ENCODE measurements at regions not wholly inside any gene's neighbourhood (a gene's known extent, or its start where the extent isn't known, plus 50 kb on each side); places are given as distances from the start of the nearest gene placed in this dataset.

DNA sequence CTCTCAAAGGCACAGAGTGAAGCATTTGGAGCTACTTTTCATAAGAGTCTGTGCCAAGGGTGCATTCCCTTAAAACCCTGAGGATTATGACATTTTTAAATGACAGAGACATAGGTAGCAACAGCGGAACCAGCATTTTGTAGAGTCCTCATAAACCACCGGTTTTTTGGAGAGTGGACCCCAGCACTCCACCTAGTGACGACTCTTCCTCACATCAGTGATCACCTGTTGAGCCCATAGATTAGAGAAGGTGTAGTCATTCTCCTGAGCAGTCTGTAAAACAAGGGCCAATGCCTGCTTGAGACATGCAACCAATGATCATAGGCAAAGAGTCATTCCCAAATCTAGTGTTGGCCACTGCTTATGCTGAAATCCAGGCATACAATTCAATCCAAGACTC is 399.1 kb downstream of the GXYLT1 start:
- no peaks in the 10 kb centered on the region for H3K27me3 Mint-ChIP-seq
- no peak overlapping the region for H3K27ac Mint-ChIP-seq
- H3K9me3 Mint-ChIP-seq (ENCODE audit: low read depth), result no peaks in the 10 kb centered on the region
- no peaks in the 10 kb centered on the region for H3K36me3 Mint-ChIP-seq
- no peak overlapping the region for H3K4me3 Mint-ChIP-seq
- H3K4me1 Mint-ChIP-seq (ENCODE audit: low read depth), result no peaks in the 10 kb centered on the region

DNA sequence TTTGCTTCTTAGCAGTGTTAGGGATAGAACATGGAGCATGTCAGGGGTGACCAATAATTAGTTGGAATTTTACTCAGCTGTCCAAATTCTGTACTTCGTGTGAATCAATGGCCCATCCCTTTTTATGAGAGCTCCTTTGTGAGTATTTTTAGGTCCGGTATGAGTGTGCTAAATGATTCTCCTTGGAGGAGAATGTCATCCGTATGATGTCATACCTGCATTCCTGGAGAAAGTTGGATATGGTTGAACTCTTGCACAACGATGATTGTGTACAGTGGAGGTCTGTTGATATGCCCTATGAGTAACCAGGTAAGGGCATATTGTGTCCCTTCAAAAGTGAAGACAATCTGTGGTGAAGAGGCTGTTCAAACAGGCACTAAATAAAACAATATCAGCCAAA is 400.8 kb downstream of the GXYLT1 start:
- H3K4me3 Mint-ChIP-seq, result no peak overlapping the region
- H3K36me3 Mint-ChIP-seq, result no peaks in the 10 kb centered on the region
- H3K9me3 Mint-ChIP-seq (ENCODE audit: low read depth), result no peaks in the 10 kb centered on the region
- H3K4me1 Mint-ChIP-seq (ENCODE audit: low read depth), result no peaks in the 10 kb centered on the region
- no peaks in the 10 kb centered on the region for H3K27me3 Mint-ChIP-seq
- no peak overlapping the region for H3K27ac Mint-ChIP-seq

DNA sequence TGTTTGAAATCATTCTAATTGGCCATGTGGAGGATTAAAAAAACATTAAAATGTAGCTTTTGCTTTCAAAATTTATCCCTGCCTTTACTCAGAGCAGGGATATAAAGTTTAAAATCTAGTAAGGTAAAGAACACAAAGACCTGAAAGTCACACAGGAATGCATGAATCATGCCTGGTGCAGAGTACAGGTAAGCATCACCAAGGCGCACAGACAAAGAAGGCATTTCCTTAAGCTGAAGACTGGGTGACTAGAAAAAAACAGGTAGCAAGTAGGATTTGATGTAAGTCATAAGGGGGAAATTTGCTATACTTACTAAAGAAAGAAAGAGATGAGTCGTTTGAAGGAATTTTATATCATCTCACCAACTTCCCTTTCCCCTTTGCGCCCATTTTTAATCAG is 405.6 kb downstream of the GXYLT1 start:
- Mint-ChIP-seq H3K9me3 (ENCODE audit: low read depth) (no peaks in the 10 kb centered on the region), H3K4me1 (ENCODE audit: low read depth) (no peaks in the 10 kb centered on the region), H3K4me3 (no peak overlapping the region), H3K27ac (no peak overlapping the region), H3K27me3 (no peaks in the 10 kb centered on the region), H3K36me3 (no peaks in the 10 kb centered on the region)

DNA sequence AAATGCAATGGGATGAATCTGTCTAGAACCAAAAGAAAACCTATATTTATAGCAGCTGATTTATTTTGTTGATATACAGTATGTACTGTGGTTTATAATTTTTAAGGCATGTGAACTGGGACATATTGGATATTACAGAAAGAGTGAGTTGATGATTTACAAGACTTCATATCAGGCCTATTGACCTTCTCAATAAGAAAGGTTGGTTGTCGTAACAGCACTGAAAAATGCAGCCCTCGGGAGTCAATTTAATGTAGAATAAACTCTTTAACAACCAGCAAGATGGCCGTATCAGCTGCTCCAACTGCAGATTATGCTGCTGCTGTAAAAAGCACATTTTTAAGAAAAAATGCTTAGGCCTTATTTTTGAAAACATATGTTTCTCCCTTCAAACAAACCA is 407.3 kb downstream of the GXYLT1 start:
- no peak overlapping the region for H3K27ac Mint-ChIP-seq
- H3K36me3 Mint-ChIP-seq, result no peaks in the 10 kb centered on the region
- H3K9me3 Mint-ChIP-seq (ENCODE audit: low read depth), result no peaks in the 10 kb centered on the region
- H3K4me1 Mint-ChIP-seq (ENCODE audit: low read depth), result no peaks in the 10 kb centered on the region
- H3K27me3 Mint-ChIP-seq, result no peaks in the 10 kb centered on the region
- H3K4me3 Mint-ChIP-seq, result no peak overlapping the region

DNA sequence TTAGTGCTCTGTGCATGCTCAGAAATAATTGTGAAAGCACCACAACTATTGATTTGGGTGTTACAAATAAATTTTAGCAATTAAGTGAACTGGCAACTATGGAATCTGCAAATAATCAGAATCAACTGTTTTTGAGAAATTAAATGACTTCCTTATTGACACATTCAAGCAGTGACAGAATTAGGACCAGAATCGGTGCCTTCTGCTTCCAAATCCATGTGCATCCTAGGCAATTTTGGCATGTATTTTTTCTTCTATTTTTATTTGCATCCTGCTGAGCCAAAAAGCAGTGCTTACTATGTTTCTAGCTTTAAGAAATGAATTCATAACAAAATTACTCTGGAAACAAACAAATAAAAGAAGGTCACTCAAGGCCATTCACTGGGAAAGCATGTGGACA is 408.2 kb downstream of the GXYLT1 start:
- Mint-ChIP-seq H3K9me3 (ENCODE audit: low read depth) (no peaks in the 10 kb centered on the region), H3K4me3 (no peak overlapping the region), H3K27ac (no peak overlapping the region), H3K27me3 (no peaks in the 10 kb centered on the region), H3K4me1 (ENCODE audit: low read depth) (no peaks in the 10 kb centered on the region), H3K36me3 (no peaks in the 10 kb centered on the region)

GRCh38 chr12:41731691-41732090 is 413.0 kb downstream of the GXYLT1 start:
- H3K27me3 Mint-ChIP-seq, result no peaks in the 10 kb centered on the region
- H3K27ac Mint-ChIP-seq, result no peak overlapping the region
- no peaks in the 10 kb centered on the region for H3K4me1 Mint-ChIP-seq (ENCODE audit: low read depth)
- H3K36me3 Mint-ChIP-seq, result no peaks in the 10 kb centered on the region
- H3K4me3 Mint-ChIP-seq, result no peak overlapping the region
- peaks cover 6% of the 10 kb centered on the region for H3K9me3 Mint-ChIP-seq (ENCODE audit: low read depth)

GRCh38 chr12:41731061-41731460 is 413.6 kb downstream of the GXYLT1 start:
- H3K4me1 Mint-ChIP-seq (ENCODE audit: low read depth), result no peaks in the 10 kb centered on the region
- H3K4me3 Mint-ChIP-seq, result no peak overlapping the region
- no peaks in the 10 kb centered on the region for H3K27me3 Mint-ChIP-seq
- no peaks in the 10 kb centered on the region for H3K36me3 Mint-ChIP-seq
- peaks cover 6% of the 10 kb centered on the region for H3K9me3 Mint-ChIP-seq (ENCODE audit: low read depth)
- H3K27ac Mint-ChIP-seq, result no peak overlapping the region

GRCh38 chr12:41724216-41724615 is 420.5 kb downstream of the GXYLT1 start:
- Mint-ChIP-seq H3K4me1 (ENCODE audit: low read depth) (no peaks in the 10 kb centered on the region), H3K4me3 (no peak overlapping the region), H3K9me3 (ENCODE audit: low read depth) (peaks cover 6% of the 10 kb centered on the region), H3K27me3 (peaks cover 6% of the 10 kb centered on the region), H3K27ac (no peak overlapping the region), H3K36me3 (no peaks in the 10 kb centered on the region)

- Mint-ChIP-seq H3K27me3 (no peaks in the 10 kb centered on the region), H3K4me3 (no peak overlapping the region), H3K9me3 (ENCODE audit: low read depth) (no peaks in the 10 kb centered on the region), H3K36me3 (no peaks in the 10 kb centered on the region), H3K27ac (no peak overlapping the region), H3K4me1 (ENCODE audit: low read depth) (no peaks in the 10 kb centered on the region)
These were observed 425.5 kb downstream of the GXYLT1 start for GRCh38 chr12:41719214-41719613.

- Mint-ChIP-seq H3K27me3 (no peaks in the 10 kb centered on the region), H3K4me3 (no peak overlapping the region), H3K36me3 (no peaks in the 10 kb centered on the region), H3K4me1 (ENCODE audit: low read depth) (no peaks in the 10 kb centered on the region), H3K27ac (no peak overlapping the region), H3K9me3 (ENCODE audit: low read depth) (no peaks in the 10 kb centered on the region)
These were observed 429.4 kb downstream of the GXYLT1 start for GRCh38 chr12:41715256-41715655.

DNA sequence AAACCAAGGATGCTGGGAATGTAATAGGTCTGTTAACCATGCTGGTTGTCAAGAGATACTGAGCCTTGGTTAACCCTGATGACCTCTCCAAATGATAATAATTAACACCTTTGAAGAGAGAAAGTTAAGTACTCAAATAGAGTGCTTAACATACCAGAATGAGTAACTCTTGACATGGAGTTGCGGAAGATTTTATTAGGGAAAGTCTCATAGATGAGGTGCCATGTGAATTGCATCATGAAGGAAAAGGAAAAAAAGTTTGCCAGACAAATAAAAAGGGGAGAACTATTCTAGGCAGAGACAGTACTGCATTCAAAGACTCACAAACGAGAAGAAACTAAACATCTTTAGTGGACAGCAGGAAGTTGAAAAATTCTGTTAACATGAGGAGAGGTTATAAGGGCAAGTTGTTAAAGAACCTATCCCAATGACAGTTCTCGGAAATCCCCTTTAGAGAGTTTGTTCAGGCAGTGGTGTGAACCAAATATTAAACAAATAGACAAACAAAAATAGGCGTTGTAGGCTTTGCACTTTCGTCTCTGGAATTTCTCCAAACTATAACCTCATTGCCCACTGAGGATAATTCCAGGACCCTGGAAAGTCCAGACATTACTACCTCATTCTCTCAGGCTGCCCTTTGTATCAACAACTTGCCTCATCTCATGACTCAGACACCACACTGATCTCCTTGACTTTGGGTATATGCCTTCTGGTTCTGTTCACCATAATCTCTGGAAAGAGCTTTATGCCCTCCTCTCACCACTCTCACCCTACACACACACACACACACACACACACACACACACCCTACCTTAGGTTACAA is 435.0 kb downstream of the GXYLT1 start:
- Mint-ChIP-seq H3K36me3 (no peaks in the 10 kb centered on the region), H3K27ac (no peak overlapping the region), H3K4me1 (ENCODE audit: low read depth) (no peaks in the 10 kb centered on the region), H3K27me3 (no peaks in the 10 kb centered on the region), H3K9me3 (ENCODE audit: low read depth) (no peaks in the 10 kb centered on the region), H3K4me3 (no peak overlapping the region)

- H3K9me3 Mint-ChIP-seq (ENCODE audit: low read depth), result no peaks in the 10 kb centered on the region
- H3K27ac Mint-ChIP-seq, result no peak overlapping the region
- no peaks in the 10 kb centered on the region for H3K27me3 Mint-ChIP-seq
- no peaks in the 10 kb centered on the region for H3K4me1 Mint-ChIP-seq (ENCODE audit: low read depth)
- H3K4me3 Mint-ChIP-seq, result no peak overlapping the region
- H3K36me3 Mint-ChIP-seq, result no peaks in the 10 kb centered on the region
These were observed 435.7 kb downstream of the GXYLT1 start for GRCh38 chr12:41709012-41709411.

GRCh38 chr12:41706376-41706775 is 438.3 kb downstream of the GXYLT1 start:
- Mint-ChIP-seq H3K4me1 (ENCODE audit: low read depth) (no peaks in the 10 kb centered on the region), H3K27me3 (no peaks in the 10 kb centered on the region), H3K36me3 (no peaks in the 10 kb centered on the region), H3K9me3 (ENCODE audit: low read depth) (no peaks in the 10 kb centered on the region), H3K27ac (no peak overlapping the region), H3K4me3 (no peak overlapping the region)

DNA sequence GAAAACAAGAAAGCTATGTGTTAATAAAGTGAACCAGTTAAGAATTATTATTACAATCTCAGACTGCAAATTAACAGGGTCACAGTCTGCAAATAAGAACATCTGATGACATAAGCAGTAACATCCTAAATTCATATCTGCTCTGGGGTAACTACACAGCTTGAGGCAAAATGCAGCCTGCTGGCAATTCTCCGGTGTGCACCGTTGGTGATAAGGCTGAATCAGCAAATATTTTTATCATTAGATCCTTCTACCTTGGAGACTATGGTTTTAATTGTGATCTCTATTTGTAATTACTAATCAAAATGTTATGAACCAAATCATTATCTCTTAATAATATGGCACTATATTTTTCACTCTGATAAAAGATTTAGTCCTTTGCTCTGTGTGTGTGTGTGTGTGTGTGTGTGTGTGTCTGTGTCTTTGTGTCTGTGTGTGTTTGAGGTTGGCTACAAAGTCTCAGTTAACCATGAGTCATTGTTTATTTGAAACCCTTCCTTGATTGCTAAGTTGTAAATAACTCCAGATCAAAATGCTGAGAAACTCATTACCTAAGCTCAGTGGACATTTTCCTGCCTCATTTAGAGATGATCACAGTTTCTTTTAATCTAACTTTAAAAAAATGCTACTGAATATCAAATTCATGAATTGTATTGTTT is 442.6 kb downstream of the GXYLT1 start:
- Mint-ChIP-seq H3K9me3 (ENCODE audit: low read depth) (peaks cover 1% of the 10 kb centered on the region), H3K4me3 (no peak overlapping the region), H3K27me3 (no peaks in the 10 kb centered on the region), H3K4me1 (ENCODE audit: low read depth) (no peaks in the 10 kb centered on the region), H3K27ac (no peak overlapping the region), H3K36me3 (no peaks in the 10 kb centered on the region)

- Mint-ChIP-seq H3K27ac (no peak overlapping the region), H3K4me1 (ENCODE audit: low read depth) (no peaks in the 10 kb centered on the region), H3K9me3 (ENCODE audit: low read depth) (peaks cover 2% of the 10 kb centered on the region), H3K36me3 (no peaks in the 10 kb centered on the region), H3K27me3 (no peaks in the 10 kb centered on the region), H3K4me3 (no peak overlapping the region)
These were observed 443.7 kb downstream of the GXYLT1 start for GRCh38 chr12:41700940-41701339.

GRCh38 chr12:41699658-41700057 is 445.0 kb downstream of the GXYLT1 start:
- Mint-ChIP-seq H3K9me3 (ENCODE audit: low read depth) (peaks cover 2% of the 10 kb centered on the region), H3K4me3 (no peak overlapping the region), H3K4me1 (ENCODE audit: low read depth) (no peaks in the 10 kb centered on the region), H3K27me3 (peaks cover 1% of the 10 kb centered on the region), H3K36me3 (no peaks in the 10 kb centered on the region), H3K27ac (no peak overlapping the region)
